H9 (cell line): ENCODE measurements at regions not wholly inside any gene's neighbourhood (a gene's known extent, or its start where the extent isn't known, plus 50 kb on each side); places are given as distances from the start of the nearest gene placed in this dataset.

Source experiments
- DNase-seq: peaks from one replicate; pipeline ENCODE4 v3.0.0-alpha.2; 2017
- H2AFZ ChIP-seq: one replicate; pipeline ENCODE4 v1.6.1; 2013; ENCODE audit warnings: mild to moderate bottlenecking, low read length, control low read depth, moderate library complexity
- H2AK5ac ChIP-seq: 2 replicates; pipeline ENCODE4 v1.6.1; 2013; ENCODE audit warnings: low read length, control low read depth, mixed read lengths; ENCODE audit not compliant: insufficient read length
- H2BK120ac ChIP-seq: one replicate; pipeline ENCODE4 v1.6.1; 2013; ENCODE audit warnings: low read depth, mild to moderate bottlenecking, low read length, control low read depth, inconsistent platforms; ENCODE audit not compliant: poor library complexity, severe bottlenecking
- H2BK12ac ChIP-seq: 2 replicates; pipeline ENCODE4 v1.6.1; 2013; ENCODE audit warnings: low read length, control low read depth, mixed read lengths, low read depth; ENCODE audit not compliant: insufficient read length
- H2BK15ac ChIP-seq: 2 replicates; pipeline ENCODE4 v1.6.1; 2013; ENCODE audit warnings: low read depth, low read length, control low read depth
- H2BK20ac ChIP-seq: one replicate; pipeline ENCODE4 v1.6.1; 2013; ENCODE audit warnings: low read depth, mild to moderate bottlenecking, low read length, control low read depth, inconsistent platforms; ENCODE audit not compliant: poor library complexity, severe bottlenecking
- H2BK5ac ChIP-seq: 2 replicates; pipeline ENCODE4 v1.6.1; 2013; ENCODE audit warnings: low read length, control low read depth, mixed read lengths; ENCODE audit not compliant: insufficient read length
- H3K14ac ChIP-seq: 2 replicates; pipeline ENCODE4 v1.6.1; 2013; ENCODE audit warnings: low read length, control low read depth; ENCODE audit not compliant: insufficient read depth
- H3K18ac ChIP-seq: 2 replicates; pipeline ENCODE4 v1.6.1; 2013; ENCODE audit warnings: low read depth, mild to moderate bottlenecking, mixed read lengths, low read length, control low read depth; ENCODE audit not compliant: insufficient read length
- H3K23ac ChIP-seq: 2 replicates; pipeline ENCODE4 v1.6.1; 2013; ENCODE audit warnings: low read length, control low read depth, mixed read lengths, low read depth; ENCODE audit not compliant: insufficient read length
- H3K23me2 ChIP-seq: 2 replicates; pipeline ENCODE4 v1.6.1; 2013; ENCODE audit warnings: low read depth, mild to moderate bottlenecking, mixed read lengths, low read length, control low read depth; ENCODE audit not compliant: insufficient read length, poor library complexity, severe bottlenecking
- H3K27ac ChIP-seq: 2 replicates; pipeline ENCODE4 v1.5.1; 2013; ENCODE audit warnings: low read length, control low read depth, mixed read lengths, low read depth; ENCODE audit not compliant: insufficient read length
- H3K27me3 ChIP-seq: 2 replicates; pipeline ENCODE4 v1.6.1; 2013; ENCODE audit warnings: low read length, control low read depth, inconsistent platforms; ENCODE audit not compliant: insufficient read depth
- H3K4ac ChIP-seq: 2 replicates; pipeline ENCODE4 v1.6.1; 2013; ENCODE audit warnings: low read depth, mild to moderate bottlenecking, control low read depth, inconsistent platforms, low read length, moderate library complexity
- H3K4me1 ChIP-seq: 2 replicates; pipeline ENCODE4 v1.6.1; 2013; ENCODE audit warnings: low read length, control low read depth, inconsistent platforms; ENCODE audit not compliant: insufficient read depth
- H3K4me2 ChIP-seq: 2 replicates; pipeline ENCODE4 v1.6.1; 2013; ENCODE audit warnings: low read length, control low read depth, mixed read lengths; ENCODE audit not compliant: insufficient read length, insufficient read depth
- H3K56ac ChIP-seq: 2 replicates; pipeline ENCODE4 v1.6.1; 2013; ENCODE audit warnings: low read depth, mild to moderate bottlenecking, mixed read lengths, low read length, control low read depth; ENCODE audit not compliant: insufficient read length
- H3K79me1 ChIP-seq: 2 replicates; pipeline ENCODE4 v1.6.1; 2013; ENCODE audit warnings: low read depth, mild to moderate bottlenecking, moderate library complexity, low read length, control low read depth, inconsistent platforms; ENCODE audit not compliant: insufficient read depth, poor library complexity, severe bottlenecking
- H3K79me2 ChIP-seq: 2 replicates; pipeline ENCODE4 v1.6.1; 2013; ENCODE audit warnings: low read length, control low read depth, inconsistent platforms; ENCODE audit not compliant: insufficient read depth
- H3K9ac ChIP-seq: 2 replicates; pipeline ENCODE4 v1.6.1; 2013; ENCODE audit warnings: low read length, control low read depth, mixed read lengths; ENCODE audit not compliant: insufficient read length; ENCODE audit errors: extremely low read depth
- H3K9me3 ChIP-seq: one replicate; pipeline ENCODE4 v1.6.1; 2013; ENCODE audit warnings: low read depth, low read length, inconsistent platforms; ENCODE audit not compliant: control insufficient read depth
- H3T11ph ChIP-seq: one replicate; pipeline ENCODE4 v1.6.1; 2013; ENCODE audit warnings: mild to moderate bottlenecking, low read length, control low read depth, inconsistent platforms
- H4K20me1 ChIP-seq: one replicate; pipeline ENCODE4 v1.6.1; 2013; ENCODE audit not compliant: control insufficient read depth, insufficient read length, insufficient read depth
- H4K5ac ChIP-seq: 2 replicates; pipeline ENCODE4 v1.6.1; 2013; ENCODE audit warnings: low read depth, mild to moderate bottlenecking, mixed read lengths, low read length, control low read depth; ENCODE audit not compliant: insufficient read length
- H4K8ac ChIP-seq: replicated peaks from 2 replicates; pipeline ENCODE4 v1.6.1; 2013; ENCODE audit warnings: low read length, control low read depth, mixed read lengths, low read depth; ENCODE audit not compliant: insufficient read length
- H4K91ac ChIP-seq: 2 replicates; pipeline ENCODE4 v1.6.1; 2013; ENCODE audit warnings: low read depth, mild to moderate bottlenecking, moderate library complexity, mixed read lengths, low read length, control low read depth; ENCODE audit not compliant: insufficient read length
- H3K27ac Mint-ChIP-seq, 3 experiments: 2 replicates in 2 of 3; 3 replicates in 1 of 3; pipeline ENCODE4 v1.8.0; 2020 to 2021; ENCODE audit warnings: mixed read lengths in 3 of 3, mild to moderate bottlenecking in 1 of 3, moderate library complexity in 1 of 3
- H3K27me3 Mint-ChIP-seq: 2 replicates; pipeline ENCODE4 v1.8.0; 2021; ENCODE audit warnings: low read depth, mild to moderate bottlenecking, moderate library complexity, mixed read lengths
- H3K36me3 Mint-ChIP-seq, 3 experiments: 2 replicates in 2 of 3; 3 replicates in 1 of 3; pipeline ENCODE4 v1.8.0; 2020 to 2021; ENCODE audit warnings: low read depth in 3 of 3, mixed read lengths in 3 of 3; ENCODE audit not compliant: insufficient read depth in 1 of 3
- H3K4me1 Mint-ChIP-seq, 2 experiments: 2 replicates each; pipeline ENCODE4 v1.8.0; 2020; ENCODE audit warnings: mixed read lengths in 2 of 2
- H3K4me3 Mint-ChIP-seq, 2 experiments: 2 replicates in 1 of 2; 3 replicates in 1 of 2; pipeline ENCODE4 v1.8.0; 2020 to 2021; ENCODE audit warnings: mild to moderate bottlenecking in 2 of 2, mixed read lengths in 2 of 2, moderate library complexity in 1 of 2
- H3K9me3 Mint-ChIP-seq, 2 experiments: 2 replicates in 1 of 2; 3 replicates in 1 of 2; pipeline ENCODE4 v1.8.0; 2020; ENCODE audit warnings: mild to moderate bottlenecking in 2 of 2, mixed read lengths in 2 of 2, moderate library complexity in 1 of 2
- CTCF ChIP-seq: fragments of 200-600 bp; sonication (generic); conservative IDR thresholded peaks from 3 replicates; pipeline ENCODE4 v1.8.0; 2021; ENCODE audit warnings: antibody characterized with exemption, mild to moderate bottlenecking
- WGBS: extraction: QIAGEN DNeasy Blood & Tissue Kit; methylation state at CpG from one replicate; pipeline ENCODE4 v1.1.7; 2013; ENCODE audit warnings: missing lambda C conversion rate, low lambda C conversion rate, mixed read lengths; ENCODE audit not compliant: insufficient read length; ENCODE audit errors: extremely low coverage; 5-methylcytosine and 5-hydroxymethylcytosine counted together

- no peaks in the 10 kb centered on the region for H3K27me3 ChIP-seq
- H3K4me2 ChIP-seq = no peak overlapping the region
- no CpG with 5 or more reads among the region's 11 CpGs for WGBS
- Mint-ChIP-seq H3K4me1 (peaks cover 28 to 38% of the 10 kb centered on the region in 2 experiments), H3K27me3 (no peaks in the 10 kb centered on the region; the same call in none of the 2 replicates), H3K27ac (no peak overlapping the region), H3K4me3 (no peak overlapping the region), H3K9me3 (peaks cover 0 to 3% of the 10 kb centered on the region in 2 experiments; a peak in 2 of 5 replicates), H3K36me3 (no peaks in the 10 kb centered on the region; a peak in 2 of 7 replicates)
- H2BK12ac ChIP-seq = no peak overlapping the region
- no peaks in the 10 kb centered on the region for H4K20me1 ChIP-seq
- no peak overlapping the region for H3K4ac ChIP-seq
- H2BK15ac ChIP-seq = no peak overlapping the region
- no peak overlapping the region for H3K18ac ChIP-seq
- no peaks in the 10 kb centered on the region for H3K79me2 ChIP-seq
- H2BK5ac ChIP-seq = no peak overlapping the region
- H3K9ac ChIP-seq = no peak overlapping the region
- no peak overlapping the region for H4K8ac ChIP-seq
- TF ChIP-seq CTCF = no peak
- no peak overlapping the region for H3K23ac ChIP-seq
- H3K23me2 ChIP-seq = no peaks in the 10 kb centered on the region
- H3K14ac ChIP-seq = no peak overlapping the region
- H3K27ac ChIP-seq = no peak overlapping the region
- H3K56ac ChIP-seq = no peak overlapping the region
- no peaks in the 10 kb centered on the region for H3K79me1 ChIP-seq
- no peak overlapping the region for H4K91ac ChIP-seq
- no peaks in the 10 kb centered on the region for H3K4me1 ChIP-seq
- peak; percentile 10 for DNase-seq
- H3T11ph ChIP-seq = no peak overlapping the region
- H2AK5ac ChIP-seq = no peak overlapping the region
- no peaks in the 10 kb centered on the region for H3K9me3 ChIP-seq
- no peak overlapping the region for H2BK120ac ChIP-seq
- H4K5ac ChIP-seq = no peak overlapping the region
- no peak overlapping the region for H2AFZ ChIP-seq
- no peak overlapping the region for H2BK20ac ChIP-seq
These were observed 443.7 kb downstream of the PTPRU start for GRCh38 chr1:29679828-29680558.
